Liver (tissue), 8 donors: ENCODE measurements at regions not wholly inside any gene's neighbourhood (a gene's known extent, or its start where the extent isn't known, plus 50 kb on each side); places are given as distances from the start of the nearest gene placed in this dataset.

Experiments used
- DNase-seq: peaks from one replicate; pipeline ENCODE4 v3.0.0-alpha.2; 2017; ENCODE audit warnings: low spot score
- H3K27ac ChIP-seq, 2 donors: one replicate each; pipeline ENCODE4 v1.7.0; 2013; ENCODE audit warnings: inconsistent platforms in 2 of 2, low read length in 2 of 2, control low read depth in 1 of 2, low read depth in 1 of 2, mild to moderate bottlenecking in 1 of 2
- H3K27me3 ChIP-seq, 4 donors: one replicate each; pipeline versions ENCODE4 v1.6.1 to v1.7.0; 2013; ENCODE audit warnings: low read length in 3 of 4, inconsistent platforms in 1 of 4, mild to moderate bottlenecking in 1 of 4, moderate library complexity in 1 of 4; ENCODE audit not compliant: control insufficient read depth in 4 of 4, insufficient read depth in 4 of 4
- H3K36me3 ChIP-seq, 4 donors: one replicate each; pipeline versions ENCODE4 v1.6.1 to v1.7.0; 2013; ENCODE audit warnings: low read length in 3 of 4, mild to moderate bottlenecking in 3 of 4, low read depth in 1 of 4, moderate library complexity in 1 of 4; ENCODE audit not compliant: control insufficient read depth in 4 of 4, insufficient read depth in 3 of 4
- H3K4me1 ChIP-seq, 4 donors: one replicate each; pipeline versions ENCODE4 v1.6.1 to v1.7.0; 2013; ENCODE audit warnings: low read length in 3 of 4, mild to moderate bottlenecking in 3 of 4, moderate library complexity in 1 of 4; ENCODE audit not compliant: control insufficient read depth in 4 of 4, insufficient read depth in 4 of 4
- H3K4me3 ChIP-seq, 3 donors: one replicate each; pipeline versions ENCODE4 v1.6.1 to v1.7.0; 2013; ENCODE audit warnings: low read length in 3 of 3, control low read depth in 1 of 3, low read depth in 1 of 3, mild to moderate bottlenecking in 1 of 3
- H3K9ac ChIP-seq, 2 donors: one replicate each; pipeline ENCODE4 v1.7.0; 2013; ENCODE audit warnings: low read length in 2 of 2, mild to moderate bottlenecking in 2 of 2, moderate library complexity in 2 of 2, control low read depth in 1 of 2, low read depth in 1 of 2
- H3K9me3 ChIP-seq, 4 donors: one replicate each; pipeline versions ENCODE4 v1.6.1 to v1.7.0; 2013; ENCODE audit warnings: low read length in 3 of 4; ENCODE audit not compliant: control insufficient read depth in 4 of 4
- CTCF ChIP-seq: fragments of 150-350 bp; IDR thresholded peaks from 2 replicates; pipeline ENCODE4 v1.5.1; 2017; ENCODE audit warnings: improper control_type of control experiment, low read depth, low read length; ENCODE audit not compliant: missing input control
- EGR1 ChIP-seq, 2 donors: IDR thresholded peaks; 2 replicates each; pipeline ENCODE4 v1.6.1; 2016 to 2018; ENCODE audit warnings: antibody characterized with exemption in 2 of 2, low read depth in 2 of 2
- FOXA1 ChIP-seq: IDR thresholded peaks from 2 replicates; pipeline ENCODE4 v1.6.1; 2016; ENCODE audit warnings: antibody characterized with exemption
- FOXA2 ChIP-seq: IDR thresholded peaks from 2 replicates; pipeline ENCODE4 v1.6.1; 2016; ENCODE audit warnings: antibody characterized with exemption
- GABPA ChIP-seq, 2 donors: IDR thresholded peaks in 1 of 2; conservative IDR thresholded peaks in 1 of 2; 2 replicates each; pipeline ENCODE4 v1.6.1; 2016; ENCODE audit warnings: antibody characterized with exemption in 2 of 2, mild to moderate bottlenecking in 1 of 2, moderate library complexity in 1 of 2
- HNF4A ChIP-seq, 2 donors: conservative IDR thresholded peaks; 2 replicates each; pipeline ENCODE4 v1.6.1; 2016; ENCODE audit warnings: antibody characterized with exemption in 2 of 2, mild to moderate bottlenecking in 2 of 2
- HNF4G ChIP-seq: IDR thresholded peaks from 2 replicates; pipeline ENCODE4 v1.6.1; 2016; ENCODE audit warnings: antibody characterized with exemption
- JUND ChIP-seq, 2 donors: IDR thresholded peaks; 2 replicates each; pipeline ENCODE4 v1.6.1; 2016; ENCODE audit warnings: antibody characterized with exemption in 2 of 2
- NR2F2 ChIP-seq: IDR thresholded peaks from 2 replicates; pipeline ENCODE4 v1.6.1; 2016; ENCODE audit warnings: antibody characterized with exemption
- RAD21 ChIP-seq, 2 donors: IDR thresholded peaks; 2 replicates each; pipeline ENCODE4 v1.6.1; 2016; ENCODE audit warnings: antibody characterized with exemption in 2 of 2, mild to moderate bottlenecking in 2 of 2
- RXRA ChIP-seq, 2 donors: IDR thresholded peaks; 2 replicates each; pipeline ENCODE4 v1.6.1; 2017 to 2018; ENCODE audit warnings: antibody characterized with exemption in 2 of 2, mild to moderate bottlenecking in 1 of 2
- SP1 ChIP-seq: IDR thresholded peaks from 2 replicates; pipeline ENCODE4 v1.6.1; 2018; ENCODE audit warnings: antibody characterized with exemption, mild to moderate bottlenecking
- TAF1 ChIP-seq: conservative IDR thresholded peaks from 2 replicates; pipeline ENCODE4 v1.6.1; 2016; ENCODE audit warnings: antibody characterized with exemption, mild to moderate bottlenecking
- YY1 ChIP-seq: IDR thresholded peaks from 2 replicates; pipeline ENCODE4 v1.6.1; 2016; ENCODE audit warnings: antibody characterized with exemption, mild to moderate bottlenecking
- WGBS: extraction: QIAGEN DNeasy Blood & Tissue Kit; methylation state at CpG from one replicate; pipeline ENCODE4 v1.1.7; 2013; 5-methylcytosine and 5-hydroxymethylcytosine counted together
- TF ChIP-seq, protein P1 (sequence below): IDR thresholded peaks from 2 replicates; pipeline ENCODE4 v1.6.1; 2016; ENCODE audit warnings: antibody characterized with exemption
- TF ChIP-seq, protein P2 (sequence below): IDR thresholded peaks from 2 replicates; pipeline ENCODE4 v1.6.1; 2016; ENCODE audit warnings: antibody characterized with exemption, mild to moderate bottlenecking
- TF ChIP-seq, protein P3 (sequence below): IDR thresholded peaks from 2 replicates; pipeline ENCODE4 v1.6.1; 2016; ENCODE audit warnings: antibody characterized with exemption
- TF ChIP-seq, protein P4 (sequence below): IDR thresholded peaks from 2 replicates; pipeline ENCODE4 v1.6.1; 2016; ENCODE audit warnings: antibody characterized with exemption
- donor health status: healthy.
- donor health status: healthy.
- donor health status: healthy.
- donor health status: healthy.
- donor health status: healthy.

- TF ChIP-seq, protein P1, sequence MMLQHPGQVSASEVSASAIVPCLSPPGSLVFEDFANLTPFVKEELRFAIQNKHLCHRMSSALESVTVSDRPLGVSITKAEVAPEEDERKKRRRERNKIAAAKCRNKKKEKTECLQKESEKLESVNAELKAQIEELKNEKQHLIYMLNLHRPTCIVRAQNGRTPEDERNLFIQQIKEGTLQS, result no peak
- TF ChIP-seq EGR1 (IDR thresholded peaks at IDR 0.05; ENCODE audit: low read depth in 2 of 2) (no peak), FOXA1 (no peak), FOXA2 (no peak), RAD21 (IDR thresholded peaks at IDR 0.05) (no peak), YY1 (no peak), CTCF (no peak), JUND (IDR thresholded peaks at IDR 0.05) (no peak), TAF1 (no peak), SP1 (no peak), HNF4G (no peak), NR2F2 (no peak), RXRA (IDR thresholded peaks at IDR 0.05) (no peak), GABPA (IDR thresholded peaks at IDR 0.05 in 1 of 2, conservative IDR thresholded peaks at IDR 0.05 in 1 of 2) (no peak), HNF4A (conservative IDR thresholded peaks at IDR 0.05) (no peak)
- TF ChIP-seq, protein P2, sequence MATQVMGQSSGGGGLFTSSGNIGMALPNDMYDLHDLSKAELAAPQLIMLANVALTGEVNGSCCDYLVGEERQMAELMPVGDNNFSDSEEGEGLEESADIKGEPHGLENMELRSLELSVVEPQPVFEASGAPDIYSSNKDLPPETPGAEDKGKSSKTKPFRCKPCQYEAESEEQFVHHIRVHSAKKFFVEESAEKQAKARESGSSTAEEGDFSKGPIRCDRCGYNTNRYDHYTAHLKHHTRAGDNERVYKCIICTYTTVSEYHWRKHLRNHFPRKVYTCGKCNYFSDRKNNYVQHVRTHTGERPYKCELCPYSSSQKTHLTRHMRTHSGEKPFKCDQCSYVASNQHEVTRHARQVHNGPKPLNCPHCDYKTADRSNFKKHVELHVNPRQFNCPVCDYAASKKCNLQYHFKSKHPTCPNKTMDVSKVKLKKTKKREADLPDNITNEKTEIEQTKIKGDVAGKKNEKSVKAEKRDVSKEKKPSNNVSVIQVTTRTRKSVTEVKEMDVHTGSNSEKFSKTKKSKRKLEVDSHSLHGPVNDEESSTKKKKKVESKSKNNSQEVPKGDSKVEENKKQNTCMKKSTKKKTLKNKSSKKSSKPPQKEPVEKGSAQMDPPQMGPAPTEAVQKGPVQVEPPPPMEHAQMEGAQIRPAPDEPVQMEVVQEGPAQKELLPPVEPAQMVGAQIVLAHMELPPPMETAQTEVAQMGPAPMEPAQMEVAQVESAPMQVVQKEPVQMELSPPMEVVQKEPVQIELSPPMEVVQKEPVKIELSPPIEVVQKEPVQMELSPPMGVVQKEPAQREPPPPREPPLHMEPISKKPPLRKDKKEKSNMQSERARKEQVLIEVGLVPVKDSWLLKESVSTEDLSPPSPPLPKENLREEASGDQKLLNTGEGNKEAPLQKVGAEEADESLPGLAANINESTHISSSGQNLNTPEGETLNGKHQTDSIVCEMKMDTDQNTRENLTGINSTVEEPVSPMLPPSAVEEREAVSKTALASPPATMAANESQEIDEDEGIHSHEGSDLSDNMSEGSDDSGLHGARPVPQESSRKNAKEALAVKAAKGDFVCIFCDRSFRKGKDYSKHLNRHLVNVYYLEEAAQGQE, result no peak
- TF ChIP-seq, protein P3, sequence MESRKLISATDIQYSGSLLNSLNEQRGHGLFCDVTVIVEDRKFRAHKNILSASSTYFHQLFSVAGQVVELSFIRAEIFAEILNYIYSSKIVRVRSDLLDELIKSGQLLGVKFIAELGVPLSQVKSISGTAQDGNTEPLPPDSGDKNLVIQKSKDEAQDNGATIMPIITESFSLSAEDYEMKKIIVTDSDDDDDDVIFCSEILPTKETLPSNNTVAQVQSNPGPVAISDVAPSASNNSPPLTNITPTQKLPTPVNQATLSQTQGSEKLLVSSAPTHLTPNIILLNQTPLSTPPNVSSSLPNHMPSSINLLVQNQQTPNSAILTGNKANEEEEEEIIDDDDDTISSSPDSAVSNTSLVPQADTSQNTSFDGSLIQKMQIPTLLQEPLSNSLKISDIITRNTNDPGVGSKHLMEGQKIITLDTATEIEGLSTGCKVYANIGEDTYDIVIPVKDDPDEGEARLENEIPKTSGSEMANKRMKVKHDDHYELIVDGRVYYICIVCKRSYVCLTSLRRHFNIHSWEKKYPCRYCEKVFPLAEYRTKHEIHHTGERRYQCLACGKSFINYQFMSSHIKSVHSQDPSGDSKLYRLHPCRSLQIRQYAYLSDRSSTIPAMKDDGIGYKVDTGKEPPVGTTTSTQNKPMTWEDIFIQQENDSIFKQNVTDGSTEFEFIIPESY, result no peak
- TF ChIP-seq, protein P4, sequence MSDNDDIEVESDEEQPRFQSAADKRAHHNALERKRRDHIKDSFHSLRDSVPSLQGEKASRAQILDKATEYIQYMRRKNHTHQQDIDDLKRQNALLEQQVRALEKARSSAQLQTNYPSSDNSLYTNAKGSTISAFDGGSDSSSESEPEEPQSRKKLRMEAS, result no peak
- WGBS, result 58% methylated on average over 3 of the region's 3 CpGs
- no peak for DNase-seq
- H3K27ac ChIP-seq, result no peak overlapping the region
- no peak overlapping the region for H3K9ac ChIP-seq
- H3K4me1 ChIP-seq, result no peaks in the 10 kb centered on the region
- no peaks in the 10 kb centered on the region for H3K27me3 ChIP-seq
- no peaks in the 10 kb centered on the region for H3K36me3 ChIP-seq
- H3K4me3 ChIP-seq, result no peak overlapping the region
- peaks cover 0 to 2% (median 0%) of the 10 kb centered on the region in 4 donors for H3K9me3 ChIP-seq
Measured at GRCh38 chr7:84824057-84824651, 362.7 kb downstream of the SEMA3D start.
